ENCODE measurements at regions not wholly inside any gene's neighbourhood (a gene's known extent, or its start where the extent isn't known, plus 50 kb on each side); places are given as distances from the start of the nearest gene placed in this dataset.

DNA sequence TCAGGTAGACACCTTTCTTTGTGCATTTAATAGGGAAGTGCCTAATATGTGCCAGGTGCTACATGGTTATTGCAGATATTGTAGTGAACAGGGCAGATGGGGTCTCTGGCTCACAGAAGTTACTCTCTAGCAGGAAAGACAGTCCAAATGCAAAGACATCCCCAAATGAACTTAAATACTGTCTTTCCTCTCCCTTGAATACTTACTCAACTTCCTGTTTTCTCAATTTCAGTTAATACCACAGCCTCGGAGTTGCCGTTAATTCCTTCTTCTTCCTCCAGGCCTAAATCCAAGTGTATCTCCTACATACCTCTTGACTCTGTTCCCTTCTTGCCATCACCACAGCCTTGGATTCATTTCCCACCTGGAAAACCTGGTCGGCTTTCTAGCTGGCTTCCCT is 134.3 kb upstream of the SESN3 start:
- H3K27ac Mint-ChIP-seq: no peak overlapping the region
- no peaks in the 10 kb centered on the region for H3K36me3 Mint-ChIP-seq
- H3K4me3 Mint-ChIP-seq: no peak overlapping the region
- H3K9me3 Mint-ChIP-seq: no peaks in the 10 kb centered on the region
- H3K27me3 Mint-ChIP-seq (ENCODE audit: low read depth): no peaks in the 10 kb centered on the region
- TF ChIP-seq CTCF (IDR thresholded peaks at IDR 0.05; ENCODE audit: unreplicated experiment): no peak
- peaks cover 20% of the 10 kb centered on the region for H3K4me1 Mint-ChIP-seq
- DNase-seq (ENCODE audit: low spot score in 2 of 2, unreplicated experiment in 2 of 2): no peak

GRCh38 chr11:95364324-95365295 is 133.6 kb upstream of the SESN3 start:
- Mint-ChIP-seq H3K4me3 (no peak overlapping the region), H3K27me3 (ENCODE audit: low read depth) (no peaks in the 10 kb centered on the region), H3K9me3 (no peaks in the 10 kb centered on the region), H3K4me1 (peaks cover 21% of the 10 kb centered on the region), H3K27ac (no peak overlapping the region), H3K36me3 (no peaks in the 10 kb centered on the region)
- TF ChIP-seq CTCF (IDR thresholded peaks at IDR 0.05; ENCODE audit: unreplicated experiment): no peak
- no peak for DNase-seq (ENCODE audit: low spot score in 2 of 2, unreplicated experiment in 2 of 2)

DNA sequence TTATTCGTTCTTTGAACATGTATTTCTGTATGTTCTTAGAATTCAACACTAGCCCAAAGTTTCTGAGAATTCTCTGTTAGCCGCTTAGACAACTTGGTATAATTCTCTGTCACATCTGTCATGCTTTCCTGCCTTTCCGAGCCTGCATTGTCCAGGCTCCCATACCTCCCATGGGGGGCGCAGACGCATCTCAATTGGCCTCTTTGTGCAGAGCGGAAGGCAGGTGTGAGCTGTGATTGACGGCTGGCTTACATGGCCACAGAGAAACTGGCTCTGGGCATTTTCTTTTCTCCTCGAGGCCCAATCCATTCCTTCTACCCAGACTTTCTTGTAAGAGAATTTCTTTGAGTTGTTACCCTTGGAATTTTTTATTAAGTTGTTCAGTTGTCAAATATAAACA is 132.7 kb upstream of the SESN3 start:
- no peaks in the 10 kb centered on the region for H3K27me3 Mint-ChIP-seq (ENCODE audit: low read depth)

GRCh38 chr11:95363164-95363563 is 132.2 kb upstream of the SESN3 start:
- Mint-ChIP-seq H3K4me1 (peaks cover 28% of the 10 kb centered on the region), H3K36me3 (no peaks in the 10 kb centered on the region), H3K27ac (no peak overlapping the region), H3K27me3 (ENCODE audit: low read depth) (no peaks in the 10 kb centered on the region), H3K9me3 (no peaks in the 10 kb centered on the region), H3K4me3 (no peak overlapping the region)
- DNase-seq (ENCODE audit: low spot score in 2 of 2, unreplicated experiment in 2 of 2): no peak
- no peak for TF ChIP-seq CTCF (IDR thresholded peaks at IDR 0.05; ENCODE audit: unreplicated experiment)

More for the DNA sequence above, 132.7 kb upstream of the SESN3 start:
- no peaks in the 10 kb centered on the region for H3K36me3 Mint-ChIP-seq
- DNase-seq (ENCODE audit: low spot score in 2 of 2, unreplicated experiment in 2 of 2): no peak
- TF ChIP-seq CTCF (IDR thresholded peaks at IDR 0.05; ENCODE audit: unreplicated experiment): no peak
- H3K9me3 Mint-ChIP-seq: no peaks in the 10 kb centered on the region
- no peak overlapping the region for H3K27ac Mint-ChIP-seq
- H3K4me3 Mint-ChIP-seq: no peak overlapping the region
- peaks cover 28% of the 10 kb centered on the region for H3K4me1 Mint-ChIP-seq

DNA sequence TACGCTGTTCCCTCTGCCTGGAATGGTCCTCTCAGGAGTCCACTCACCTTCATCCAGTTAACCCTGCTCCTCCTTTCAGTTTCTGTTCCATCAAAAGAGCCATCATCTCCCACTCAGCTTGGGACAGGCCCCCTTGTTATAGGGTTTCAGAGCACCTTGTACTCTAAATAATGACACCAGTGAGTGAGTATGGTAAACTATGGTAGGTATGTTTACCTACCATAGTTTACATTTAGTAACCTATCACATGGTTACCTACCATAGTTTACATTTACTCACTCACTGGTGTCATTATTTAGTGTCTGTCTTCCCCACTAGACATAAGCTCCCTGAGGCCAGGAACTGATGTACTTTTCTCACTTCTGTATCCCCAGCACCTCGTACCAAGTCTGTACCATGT is 130.2 kb upstream of the SESN3 start:
- TF ChIP-seq CTCF (IDR thresholded peaks at IDR 0.05; ENCODE audit: unreplicated experiment): no peak
- DNase-seq (ENCODE audit: low spot score in 2 of 2, unreplicated experiment in 2 of 2): no peak
- H3K36me3 Mint-ChIP-seq: no peaks in the 10 kb centered on the region
- H3K27ac Mint-ChIP-seq: no peak overlapping the region
- H3K9me3 Mint-ChIP-seq: no peaks in the 10 kb centered on the region
- no peak overlapping the region for H3K4me3 Mint-ChIP-seq
- H3K27me3 Mint-ChIP-seq (ENCODE audit: low read depth): no peaks in the 10 kb centered on the region
- peaks cover 28% of the 10 kb centered on the region for H3K4me1 Mint-ChIP-seq
